NCI-H524 treated with DMSO at 0.1 percent for 48 hours (cell line): ENCODE measurements at regions not wholly inside any gene's neighbourhood (a gene's known extent, or its start where the extent isn't known, plus 50 kb on each side); places are given as distances from the start of the nearest gene placed in this dataset.
"Not testable (repeated sequence)": the region's sequence is repeated elsewhere in the genome, so short reads cannot be mapped to it uniquely, and the experiment has no call there.

ENCODE experiments used
- DNase-seq: peaks from one replicate; lab custom pipeline; 2025; lab: John Stamatoyannopoulos, UW

GRCh38 chr1:182331387-182331786 is 60.2 kb downstream of the GLUL start:
- no peak for DNase-seq

GRCh38 chr1:182330303-182330702 is 61.3 kb downstream of the GLUL start:
- DNase-seq = no peak

- no peak for DNase-seq
Observed at GRCh38 chr1:182329471-182329870, 62.1 kb downstream of the GLUL start.

- no peak for DNase-seq
Observed at GRCh38 chr1:182328591-182328990, 63.0 kb downstream of the GLUL start.

- no peak for DNase-seq
Observed at GRCh38 chr1:182325339-182325738, 66.3 kb downstream of the GLUL start.

- DNase-seq = not testable (repeated sequence)
Observed at GRCh38 chr1:182321532-182321931, 70.1 kb downstream of the GLUL start.

GRCh38 chr1:182317611-182318161 is 73.9 kb downstream of the GLUL start:
- peak; percentile 93 for DNase-seq

GRCh38 chr1:182316454-182316853 is 75.1 kb downstream of the GLUL start:
- not testable (repeated sequence) for DNase-seq

- peak; percentile 11 for DNase-seq
Observed at GRCh38 chr1:182315167-182315556, 76.4 kb downstream of the GLUL start.

GRCh38 chr1:182309631-182310351 is 81.8 kb downstream of the GLUL start:
- DNase-seq = no peak

- no peak for DNase-seq
Observed at GRCh38 chr1:182308826-182309225, 82.8 kb downstream of the GLUL start.

- not testable (repeated sequence) for DNase-seq
Observed at GRCh38 chr1:182307486-182307885, 84.1 kb downstream of the GLUL start.

- DNase-seq = no peak
Observed at GRCh38 chr1:182305861-182306260, 85.7 kb downstream of the GLUL start.

- DNase-seq = peak; percentile 16
Observed at GRCh38 chr1:182304627-182305026, 87.0 kb downstream of the GLUL start.

- no peak for DNase-seq
Observed at GRCh38 chr1:182304218-182304617, 87.4 kb downstream of the GLUL start.

- DNase-seq = no peak
Observed at GRCh38 chr1:182303778-182304177, 87.8 kb downstream of the GLUL start.

- DNase-seq = peak; percentile 29
Observed at GRCh38 chr1:182301467-182302198, 90.0 kb downstream of the GLUL start.

GRCh38 chr1:182301026-182301436 is 90.6 kb downstream of the GLUL start:
- no peak for DNase-seq

- DNase-seq = no peak
Observed at GRCh38 chr1:182299728-182300616, 91.6 kb downstream of the GLUL start.

- not testable (repeated sequence) for DNase-seq
Observed at GRCh38 chr1:182299054-182299727, 92.4 kb downstream of the GLUL start.

- no peak for DNase-seq
Observed at GRCh38 chr1:182297335-182297734, 94.3 kb downstream of the GLUL start.

GRCh38 chr1:182295697-182296096 is 95.9 kb downstream of the GLUL start:
- DNase-seq = no peak
